ENCODE measurements at regions not wholly inside any gene's neighbourhood (a gene's known extent, or its start where the extent isn't known, plus 50 kb on each side); places are given as distances from the start of the nearest gene placed in this dataset.

GRCh38 chr9:118871531-118871930 lies 497.7 kb downstream of the BRINP1 start:
- no peak for TF ChIP-seq CTCF (conservative IDR thresholded peaks at IDR 0.05; ENCODE audit: low read length)
- TF ChIP-seq EZH2phosphoT487 (IDR thresholded peaks at IDR 0.05; ENCODE audit: borderline replicate concordance), result no peak
